HepG2 (cell line): ENCODE measurements at regions not wholly inside any gene's neighbourhood (a gene's known extent, or its start where the extent isn't known, plus 50 kb on each side); places are given as distances from the start of the nearest gene placed in this dataset.

Source experiments
- ATAC-seq: fragments of 200-7000 bp; cut with Tn5 transposase; 3 replicates; pipeline ENCODE4 v1.9.1; 2020; ENCODE audit warnings: mild to moderate bottlenecking, moderate library complexity
- BruUV-seq: library from RNA; stranded (reverse); fragments of 400-500 nt; replicated peaks from 2 replicates; lab custom pipeline; 2021; lab: Mats Ljungman, UMichigan
- CTCF ChIA-PET: fragments of 300-600 bp; formaldehyde crosslinking; extraction: SDS; loops from one replicate; lab custom pipeline; 2021; ENCODE audit warnings: low total read pairs, inconsistent platforms, low intra/inter-chr PET ratio; lab: Yijun Ruan, JAX
- POLR2A ChIA-PET: fragments of 350-600 bp; sonication (Branson Sonifier 250); formaldehyde crosslinking; loops from one replicate; lab custom pipeline; 2020; ENCODE audit warnings: antibody characterized with exemption, inconsistent platforms; lab: Yijun Ruan, JAX
- DNase-seq: peaks from one replicate; pipeline ENCODE4 v3.0.0-alpha.2; 2015; ENCODE audit warnings: low spot score
- FAIRE-seq: peaks from 3 replicates; lab custom pipeline; 2011; peaks lifted over from hg19 to GRCh38; lab: Jason Lieb, UNC
- H2AFZ ChIP-seq: one replicate; pipeline ENCODE4 v1.6.1; 2011; ENCODE audit warnings: low read length, inconsistent platforms
- H3K27ac ChIP-seq: fragments of 300-600 bp; 3 replicates; pipeline ENCODE4 v1.8.0; 2011; ENCODE audit warnings: mixed run types, mild to moderate bottlenecking, mixed read lengths, low read length, inconsistent platforms; ENCODE audit not compliant: insufficient read depth; ENCODE audit errors: extremely low read length
- H3K27me3 ChIP-seq, 2 experiments: fragments of 200-600 bp in 1 of 2; 2 replicates in 1 of 2; 3 replicates in 1 of 2; pipeline versions ENCODE4 v1.6.0 to v1.8.0; 2011; ENCODE audit warnings: low read length in 2 of 2, mild to moderate bottlenecking in 2 of 2, moderate library complexity in 2 of 2, inconsistent platforms in 1 of 2; ENCODE audit not compliant: insufficient read depth in 2 of 2, control insufficient read depth in 1 of 2
- H3K36me3 ChIP-seq, 2 experiments: fragments of 200-600 bp in 1 of 2; replicated peaks in 1 of 2; 2 replicates in 1 of 2; 3 replicates in 1 of 2; pipeline versions ENCODE4 v1.5.1 to v1.8.0; 2011; ENCODE audit warnings: low read length in 2 of 2, inconsistent platforms in 1 of 2; ENCODE audit not compliant: insufficient read depth in 2 of 2, control insufficient read depth in 1 of 2
- H3K4me1 ChIP-seq: 2 replicates; pipeline ENCODE4 v1.5.1; 2012; ENCODE audit warnings: low read length, inconsistent platforms; ENCODE audit not compliant: insufficient read depth
- H3K4me2 ChIP-seq: 2 replicates; pipeline ENCODE4 v1.6.0; 2011; ENCODE audit warnings: low read depth, low read length, inconsistent platforms
- H3K4me3 ChIP-seq, 3 experiments: fragments of 200-600 bp in 1 of 3; sonication (generic), shearing (Covaris generic) in 1 of 3; replicated peaks in 1 of 3; 2 replicates each; pipeline ENCODE4 v1.5.1; 2011 to 2016; ENCODE audit warnings: low read length in 3 of 3, inconsistent platforms in 2 of 3, low read depth in 2 of 3, mild to moderate bottlenecking in 2 of 3, control low read depth in 1 of 3, mixed read lengths in 1 of 3; ENCODE audit not compliant: insufficient read depth in 1 of 3
- H3K79me2 ChIP-seq: one replicate; pipeline ENCODE4 v1.6.1; 2011; ENCODE audit warnings: low read length, inconsistent platforms; ENCODE audit not compliant: insufficient read depth
- H3K9ac ChIP-seq: 2 replicates; pipeline ENCODE4 v1.6.0; 2011; ENCODE audit warnings: mild to moderate bottlenecking, low read depth, low read length, inconsistent platforms; ENCODE audit not compliant: insufficient read depth
- H3K9me3 ChIP-seq: 2 replicates; pipeline ENCODE4 v1.5.1; 2012; ENCODE audit warnings: mild to moderate bottlenecking, low read length
- H4K20me1 ChIP-seq: 2 replicates; pipeline ENCODE4 v1.6.0; 2011; ENCODE audit warnings: inconsistent platforms, mild to moderate bottlenecking, low read length, moderate library complexity; ENCODE audit not compliant: insufficient read depth
- EP300 ChIP-seq, 3 experiments: sonication (generic) in 1 of 3; formaldehyde crosslinking in 1 of 3; IDR thresholded peaks; 2 replicates each; pipeline versions ENCODE4 v1.5.1 to v1.6.1; 2011 to 2020; ENCODE audit warnings: low read depth in 2 of 3, low read length in 2 of 3, borderline replicate concordance in 1 of 3, improper control_type of control experiment in 1 of 3, mild to moderate bottlenecking in 1 of 3, missing genetic modification reagents in 1 of 3, moderate library complexity in 1 of 3
- FOXM1 ChIP-seq: sonication (generic); formaldehyde crosslinking; IDR thresholded peaks from 2 replicates; pipeline ENCODE4 v1.5.0; 2020; ENCODE audit warnings: missing genetic modification reagents
- GATAD1 ChIP-seq: IDR thresholded peaks from 2 replicates; pipeline ENCODE4 v1.6.1; 2016; ENCODE audit warnings: missing genetic modification reagents, missing compliant biosample characterization
- GPN1 ChIP-seq: sonication (generic); formaldehyde crosslinking; IDR thresholded peaks from 2 replicates; pipeline ENCODE4 v1.5.1; 2020; ENCODE audit warnings: missing genetic modification reagents, borderline replicate concordance
- JARID2 ChIP-seq: sonication (generic); formaldehyde crosslinking; IDR thresholded peaks from 2 replicates; pipeline ENCODE4 v1.8.1; 2023; ENCODE audit warnings: missing genetic modification reagents, inconsistent platforms; ENCODE audit not compliant: insufficient replicate concordance
- NKX3-1 ChIP-seq: sonication (generic); formaldehyde crosslinking; IDR thresholded peaks from 2 replicates; pipeline ENCODE4 v1.5.0; 2020; ENCODE audit warnings: missing genetic modification reagents
- PAWR ChIP-seq: sonication (generic); formaldehyde crosslinking; IDR thresholded peaks from 2 replicates; pipeline ENCODE4 v1.4.0; 2020; ENCODE audit warnings: missing genetic modification reagents, mild to moderate bottlenecking, borderline replicate concordance
- REL ChIP-seq: sonication (generic); formaldehyde crosslinking; conservative IDR thresholded peaks from 2 replicates; pipeline ENCODE4 v1.8.0; 2022; ENCODE audit warnings: mild to moderate bottlenecking, missing genetic modification reagents, moderate library complexity
- RFXANK ChIP-seq: IDR thresholded peaks from 2 replicates; pipeline ENCODE4 v1.6.1; 2016
- THAP11 ChIP-seq: IDR thresholded peaks from 2 replicates; pipeline ENCODE4 v1.6.1; 2016; ENCODE audit warnings: missing biosample characterization, missing genetic modification reagents
- ZFP62 ChIP-seq: sonication (generic); formaldehyde crosslinking; IDR thresholded peaks from 2 replicates; pipeline ENCODE4 v1.4.0; 2020; ENCODE audit warnings: missing genetic modification reagents
- ZNF121 ChIP-seq: sonication (generic); formaldehyde crosslinking; IDR thresholded peaks from 2 replicates; pipeline ENCODE4 v1.5.0; 2020; ENCODE audit warnings: mild to moderate bottlenecking, missing genetic modification reagents
- ZNF33A ChIP-seq: sonication (generic); formaldehyde crosslinking; IDR thresholded peaks from 2 replicates; pipeline ENCODE4 v1.5.1; 2020; ENCODE audit warnings: missing genetic modification reagents, mild to moderate bottlenecking, moderate library complexity, borderline replicate concordance
- ZNF607 ChIP-seq: sonication (generic); formaldehyde crosslinking; IDR thresholded peaks from 2 replicates; pipeline ENCODE4 v1.5.1; 2020; ENCODE audit warnings: missing genetic modification reagents, mild to moderate bottlenecking, borderline replicate concordance
- ZNF839 ChIP-seq: sonication (generic); formaldehyde crosslinking; IDR thresholded peaks from 2 replicates; pipeline ENCODE4 v1.4.0; 2020; ENCODE audit warnings: missing genetic modification reagents, mild to moderate bottlenecking, borderline replicate concordance
- WGBS: methylation state at CpG from one replicate; pipeline ENCODE4 v1.1.6; 2017; ENCODE audit warnings: low lambda C conversion rate; 5-methylcytosine and 5-hydroxymethylcytosine counted together
- in situ Hi-C: cut with HindIII; loops from 2 replicates; pipeline ENCODE4 v1.10.0; 2017; ENCODE audit warnings: low pct_unique_long_range_greater_than_20kb; ENCODE audit not compliant: extremely low pct_ligation_motif_present
- intact Hi-C: fragments of 100-400 bp; cut with micrococcal nuclease; formaldehyde crosslinking; loops from one replicate; pipeline ENCODE4 v1.10.0; 2022; ENCODE audit not compliant: unreplicated experiment
- TF ChIP-seq, protein P1 (sequence below): sonication (generic); formaldehyde crosslinking; IDR thresholded peaks from 2 replicates; pipeline ENCODE4 v1.8.0; 2022; ENCODE audit warnings: mild to moderate bottlenecking, missing genetic modification reagents, borderline replicate concordance
- TF ChIP-seq, protein P2 (sequence below): sonication (generic); formaldehyde crosslinking; IDR thresholded peaks from 2 replicates; pipeline ENCODE4 v1.4.0; 2020; ENCODE audit warnings: mild to moderate bottlenecking, missing genetic modification reagents

DNA sequence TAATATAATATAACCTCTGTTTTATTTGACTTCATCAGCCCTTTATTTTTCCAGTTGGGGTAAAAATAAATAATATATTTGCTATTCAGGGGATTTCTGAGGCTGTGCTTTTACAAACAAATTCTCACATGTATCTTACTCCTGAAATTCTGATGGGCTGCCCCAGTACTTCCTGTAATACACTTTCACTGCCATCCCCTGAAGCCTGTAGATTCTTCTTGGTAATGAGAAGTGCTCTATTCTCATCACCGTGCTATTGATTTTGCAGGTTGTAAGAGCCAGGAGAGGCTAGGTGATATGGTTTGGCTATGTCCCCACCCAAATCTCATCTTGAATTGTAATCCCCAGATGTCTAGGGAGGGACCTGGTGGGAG, 91.9 kb upstream of the CEP78 start:
- H2AFZ ChIP-seq = no peak overlapping the region
- H3K27ac ChIP-seq = no peak overlapping the region
- DNase-seq (no peak), ATAC-seq (no peak), FAIRE-seq (no peak)
- in situ Hi-C loops = no loop called here
- H3K27me3 ChIP-seq = no peaks in the 10 kb centered on the region
- peaks cover 14% of the 10 kb centered on the region for H3K4me1 ChIP-seq
- no peaks in the 10 kb centered on the region for H3K36me3 ChIP-seq
- TF ChIP-seq, protein P1, sequence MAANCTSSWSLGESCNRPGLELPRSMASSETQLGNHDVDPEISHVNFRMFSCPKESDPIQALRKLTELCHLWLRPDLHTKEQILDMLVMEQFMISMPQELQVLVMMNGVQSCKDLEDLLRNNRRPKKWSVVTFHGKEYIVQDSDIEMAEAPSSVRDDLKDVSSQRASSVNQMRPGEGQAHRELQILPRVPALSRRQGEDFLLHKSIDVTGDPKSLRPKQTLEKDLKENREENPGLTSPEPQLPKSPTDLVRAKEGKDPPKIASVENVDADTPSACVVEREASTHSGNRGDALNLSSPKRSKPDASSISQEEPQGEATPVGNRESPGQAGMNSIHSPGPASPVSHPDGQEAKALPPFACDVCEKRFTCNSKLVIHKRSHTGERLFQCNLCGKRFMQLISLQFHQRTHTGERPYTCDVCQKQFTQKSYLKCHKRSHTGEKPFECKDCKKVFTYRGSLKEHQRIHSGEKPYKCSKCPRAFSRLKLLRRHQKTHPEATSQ = no peak
- TF ChIP-seq THAP11 (CRISPR knock-in tag) = no peak
- no peak for TF ChIP-seq ZNF121
- no peak for TF ChIP-seq RFXANK (CRISPR knock-in tag)
- TF ChIP-seq NKX3-1 (CRISPR knock-in tag) = no peak
- TF ChIP-seq ZFP62 (CRISPR knock-in tag) = no peak
- no peak for TF ChIP-seq GPN1 (CRISPR knock-in tag)
- TF ChIP-seq FOXM1 (CRISPR knock-in tag) = no peak
- TF ChIP-seq JARID2 (CRISPR knock-in tag) = no peak
- no peak for TF ChIP-seq ZNF839 (CRISPR knock-in tag)
- TF ChIP-seq GATAD1 (CRISPR knock-in tag) = no peak
- no peak for TF ChIP-seq EP300 (IDR thresholded peaks at IDR 0.05; ENCODE audit: low read depth in 2 of 2, low read length in 2 of 2)
- no peak for TF ChIP-seq EP300 (CRISPR knock-in tag; IDR thresholded peaks at IDR 0.05; ENCODE audit: borderline replicate concordance)
- TF ChIP-seq, protein P2, sequence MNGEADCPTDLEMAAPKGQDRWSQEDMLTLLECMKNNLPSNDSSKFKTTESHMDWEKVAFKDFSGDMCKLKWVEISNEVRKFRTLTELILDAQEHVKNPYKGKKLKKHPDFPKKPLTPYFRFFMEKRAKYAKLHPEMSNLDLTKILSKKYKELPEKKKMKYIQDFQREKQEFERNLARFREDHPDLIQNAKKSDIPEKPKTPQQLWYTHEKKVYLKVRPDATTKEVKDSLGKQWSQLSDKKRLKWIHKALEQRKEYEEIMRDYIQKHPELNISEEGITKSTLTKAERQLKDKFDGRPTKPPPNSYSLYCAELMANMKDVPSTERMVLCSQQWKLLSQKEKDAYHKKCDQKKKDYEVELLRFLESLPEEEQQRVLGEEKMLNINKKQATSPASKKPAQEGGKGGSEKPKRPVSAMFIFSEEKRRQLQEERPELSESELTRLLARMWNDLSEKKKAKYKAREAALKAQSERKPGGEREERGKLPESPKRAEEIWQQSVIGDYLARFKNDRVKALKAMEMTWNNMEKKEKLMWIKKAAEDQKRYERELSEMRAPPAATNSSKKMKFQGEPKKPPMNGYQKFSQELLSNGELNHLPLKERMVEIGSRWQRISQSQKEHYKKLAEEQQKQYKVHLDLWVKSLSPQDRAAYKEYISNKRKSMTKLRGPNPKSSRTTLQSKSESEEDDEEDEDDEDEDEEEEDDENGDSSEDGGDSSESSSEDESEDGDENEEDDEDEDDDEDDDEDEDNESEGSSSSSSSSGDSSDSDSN (CRISPR knock-in tag) = no peak
- TF ChIP-seq PAWR (CRISPR knock-in tag) = no peak
- TF ChIP-seq ZNF33A (CRISPR knock-in tag) = no peak
- TF ChIP-seq ZNF607 (CRISPR knock-in tag) = no peak
- no peak for TF ChIP-seq REL
- no peaks in the 10 kb centered on the region for H3K79me2 ChIP-seq
- H3K9ac ChIP-seq = no peak overlapping the region
- POLR2A ChIA-PET = no interaction called here
- H3K4me3 ChIP-seq = no peak overlapping the region
- CTCF ChIA-PET = no interaction called here
- no peak overlapping the region for H3K4me2 ChIP-seq
- H3K9me3 ChIP-seq = peaks cover 24% of the 10 kb centered on the region
- H4K20me1 ChIP-seq = no peaks in the 10 kb centered on the region
- intact Hi-C loops = no loop called here
- BruUV-seq = no TSS peak
- 7% methylated on average over 1 of the region's 1 CpG for WGBS
